Astrocyte (in vitro differentiated cells and primary cell): ENCODE measurements at regions not wholly inside any gene's neighbourhood (a gene's known extent, or its start where the extent isn't known, plus 50 kb on each side); places are given as distances from the start of the nearest gene placed in this dataset.

Experiments
- CTCF ChIP-seq: IDR thresholded peaks from 2 replicates; pipeline ENCODE4 v1.5.1; 2011; ENCODE audit warnings: low read depth, mild to moderate bottlenecking, inconsistent platforms, low read length, moderate library complexity; ENCODE audit not compliant: insufficient read depth
- EZH2 ChIP-seq: IDR thresholded peaks from 2 replicates; pipeline ENCODE4 v1.6.1; 2012; ENCODE audit warnings: mild to moderate bottlenecking, low read length, inconsistent platforms; ENCODE audit not compliant: insufficient read depth

GRCh38 chr1:187185389-187185788 lies 356.6 kb downstream of the PLA2G4A start:
- TF ChIP-seq CTCF (no peak), EZH2 (no peak)
